Psoas muscle (tissue), 7 donors: ENCODE measurements at regions not wholly inside any gene's neighbourhood (a gene's known extent, or its start where the extent isn't known, plus 50 kb on each side); places are given as distances from the start of the nearest gene placed in this dataset.

Experiments
- ATAC-seq, 4 donors: fragments of 200-7000 bp; cut with Tn5 transposase; one replicate each; pipeline ENCODE4 v1.9.1; 2020; ENCODE audit warnings: moderate library complexity in 3 of 4, mild to moderate bottlenecking in 2 of 4
- DNase-seq, 2 donors: peaks; one replicate each; pipeline ENCODE4 v3.0.0-alpha.2; 2020
- H3K27ac ChIP-seq: fragments of 200-600 bp; one replicate; pipeline ENCODE4 v1.8.0; 2022
- H3K27me3 ChIP-seq, 3 donors: fragments of 200-600 bp in 1 of 3; one replicate each; pipeline versions ENCODE4 v1.6.1 to v1.8.0; 2013 to 2022; ENCODE audit warnings: low read length in 2 of 3, mild to moderate bottlenecking in 2 of 3, moderate library complexity in 1 of 3; ENCODE audit not compliant: insufficient read depth in 3 of 3
- H3K36me3 ChIP-seq, 2 donors: fragments of 200-600 bp in 1 of 2; one replicate each; pipeline versions ENCODE4 v1.6.1 to v1.8.0; 2013 to 2022; ENCODE audit warnings: low read depth in 1 of 2, mild to moderate bottlenecking in 1 of 2, moderate library complexity in 1 of 2; ENCODE audit not compliant: insufficient read depth in 1 of 2
- H3K4me1 ChIP-seq: fragments of 200-600 bp; one replicate; pipeline ENCODE4 v1.8.0; 2022
- H3K4me3 ChIP-seq: fragments of 200-600 bp; one replicate; pipeline ENCODE4 v1.8.0; 2022; ENCODE audit warnings: mild to moderate bottlenecking
- H3K9me3 ChIP-seq: fragments of 200-600 bp; one replicate; pipeline ENCODE4 v1.8.0; 2022
- WGBS, 3 donors: extraction: QIAGEN DNeasy Blood & Tissue Kit; methylation state at CpG; one replicate each; pipeline versions ENCODE4 v1.1.6 to v1.1.7; 2013; 5-methylcytosine and 5-hydroxymethylcytosine counted together
- intact Hi-C, 2 donors: fragments of 100-400 bp; cut with DNase I; formaldehyde crosslinking; loops; one replicate each; pipeline versions ENCODE4 v1.11.0 to v1.14.2; 2022
- TF ChIP-seq, protein P1 (sequence below): fragments of 200-600 bp; IDR thresholded peaks from one replicate; pipeline ENCODE4 v1.8.0; 2022; ENCODE audit warnings: antibody characterized with exemption
- donor health status: healthy with polysubstance abuse.
- donor health status: DM: no; HTN: no; CAD: no; lungs with moderate emphysema.
- donor health status: Bipolar disorder and iron deficiency.
- donor health status: healthy.
- donor health status: DM: yes; HTN: yes; CAD: no.
- donor health status: DM: no; HTN: no; CAD: no.
- donor health status: DM: yes; HTN: yes; CAD: no.

DNA sequence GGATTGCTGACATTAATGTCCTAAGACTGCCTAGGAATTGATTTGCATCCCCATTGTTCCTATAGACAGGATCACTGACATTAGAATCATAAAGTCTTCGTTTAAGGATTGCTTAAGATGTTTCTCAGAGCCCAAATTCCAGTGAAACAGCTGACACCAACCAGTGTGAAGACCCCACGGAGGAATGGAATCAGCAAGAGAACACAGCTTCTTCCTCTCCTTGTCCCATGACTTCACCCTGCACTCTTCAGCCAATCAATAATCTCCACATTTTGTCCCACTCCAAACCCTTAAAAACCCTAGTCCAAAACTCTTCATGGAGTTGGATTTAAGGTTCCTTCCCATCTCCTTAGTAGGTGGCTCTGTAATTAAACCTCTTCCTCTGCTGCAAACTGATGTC, 157.0 kb upstream of the NDUFV2 start:
- TF ChIP-seq, protein P1, sequence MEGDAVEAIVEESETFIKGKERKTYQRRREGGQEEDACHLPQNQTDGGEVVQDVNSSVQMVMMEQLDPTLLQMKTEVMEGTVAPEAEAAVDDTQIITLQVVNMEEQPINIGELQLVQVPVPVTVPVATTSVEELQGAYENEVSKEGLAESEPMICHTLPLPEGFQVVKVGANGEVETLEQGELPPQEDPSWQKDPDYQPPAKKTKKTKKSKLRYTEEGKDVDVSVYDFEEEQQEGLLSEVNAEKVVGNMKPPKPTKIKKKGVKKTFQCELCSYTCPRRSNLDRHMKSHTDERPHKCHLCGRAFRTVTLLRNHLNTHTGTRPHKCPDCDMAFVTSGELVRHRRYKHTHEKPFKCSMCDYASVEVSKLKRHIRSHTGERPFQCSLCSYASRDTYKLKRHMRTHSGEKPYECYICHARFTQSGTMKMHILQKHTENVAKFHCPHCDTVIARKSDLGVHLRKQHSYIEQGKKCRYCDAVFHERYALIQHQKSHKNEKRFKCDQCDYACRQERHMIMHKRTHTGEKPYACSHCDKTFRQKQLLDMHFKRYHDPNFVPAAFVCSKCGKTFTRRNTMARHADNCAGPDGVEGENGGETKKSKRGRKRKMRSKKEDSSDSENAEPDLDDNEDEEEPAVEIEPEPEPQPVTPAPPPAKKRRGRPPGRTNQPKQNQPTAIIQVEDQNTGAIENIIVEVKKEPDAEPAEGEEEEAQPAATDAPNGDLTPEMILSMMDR: no peak
- Histone ChIP-seq H3K9me3 (no peaks in the 10 kb centered on the region), H3K4me1 (peaks cover 3% of the 10 kb centered on the region), H3K27me3 (peaks cover 0 to 11% (median 0%) of the 10 kb centered on the region in 3 donors), H3K4me3 (no peak overlapping the region), H3K27ac (no peak overlapping the region), H3K36me3 (no peaks in the 10 kb centered on the region)
- WGBS, 3 donors: 29 to 31% (median 30%) methylated on average over 2 of the region's 2 CpGs
- intact Hi-C loops: no loop called here
- ATAC-seq (no peak), DNase-seq (no peak)

DNA sequence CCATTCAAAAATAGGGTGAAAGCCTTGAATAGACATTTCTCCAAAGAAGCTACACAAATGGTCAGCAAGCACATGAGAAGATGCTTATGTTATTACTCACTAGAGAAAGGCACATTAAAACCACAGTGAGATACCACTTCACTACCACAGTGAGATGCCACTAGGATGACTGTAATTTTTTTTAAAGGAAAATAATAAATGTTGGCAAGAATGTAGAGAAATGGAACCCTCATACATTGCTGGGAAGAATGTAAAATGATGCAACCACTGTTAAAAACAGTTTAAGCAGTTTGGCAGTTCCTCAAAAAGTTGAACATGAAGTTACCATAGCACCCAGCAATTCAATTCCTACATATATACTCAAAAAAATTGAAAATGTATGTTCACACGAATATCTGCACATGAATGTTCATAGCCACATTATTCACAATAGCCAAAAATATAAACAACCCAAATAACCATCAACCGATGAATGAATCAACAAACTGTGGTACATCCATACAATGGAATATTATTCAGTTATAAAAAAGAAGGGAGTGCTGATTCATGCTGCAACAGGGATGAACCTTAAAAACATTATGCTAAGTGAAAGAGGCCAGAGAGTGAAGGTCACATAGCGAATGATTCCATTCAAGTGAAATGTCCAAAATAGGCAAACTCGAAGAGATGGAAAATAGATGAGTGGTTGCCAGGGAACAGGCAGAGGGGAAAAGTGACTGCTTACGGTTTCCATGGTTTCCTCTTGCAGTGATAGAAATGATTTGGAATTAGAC, 156.2 kb upstream of the NDUFV2 start:
- intact Hi-C loops: no loop called here
- peaks cover 3% of the 10 kb centered on the region for H3K4me1 ChIP-seq
- H3K27me3 ChIP-seq: peaks cover 0 to 13% (median 0%) of the 10 kb centered on the region in 3 donors
- no peaks in the 10 kb centered on the region for H3K36me3 ChIP-seq
- DNase-seq: no peak
- no peak overlapping the region for H3K27ac ChIP-seq
- TF ChIP-seq, protein P1: no peak
- no peak for ATAC-seq
- no peak overlapping the region for H3K4me3 ChIP-seq
- WGBS, 3 donors: 84 to 93% (median 86%) methylated on average over 5 of the region's 5 CpGs
- no peaks in the 10 kb centered on the region for H3K9me3 ChIP-seq

DNA sequence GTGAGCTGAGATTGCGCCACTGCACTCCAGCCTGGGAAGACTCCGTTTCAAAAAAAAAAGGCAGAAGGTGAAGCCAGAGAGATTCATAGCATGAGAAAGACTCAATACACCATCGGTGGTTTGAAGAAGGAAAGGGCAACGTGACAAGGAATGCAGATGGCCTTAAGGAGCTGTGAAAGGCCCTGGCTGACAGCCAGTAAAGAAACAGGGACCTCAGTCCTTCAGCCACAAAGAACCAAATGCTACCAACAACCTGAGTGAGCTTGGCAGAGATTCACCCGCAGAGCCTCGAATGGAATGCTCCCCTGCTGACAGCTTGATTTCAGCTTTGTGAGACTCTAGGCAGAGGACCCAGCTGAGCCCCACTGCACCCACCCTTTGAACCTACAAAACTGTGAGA, 154.9 kb upstream of the NDUFV2 start:
- TF ChIP-seq, protein P1: no peak
- Histone ChIP-seq H3K9me3 (no peaks in the 10 kb centered on the region), H3K4me3 (no peak overlapping the region), H3K27me3 (peaks cover 0 to 17% (median 0%) of the 10 kb centered on the region in 3 donors), H3K4me1 (peaks cover 3% of the 10 kb centered on the region), H3K36me3 (no peaks in the 10 kb centered on the region), H3K27ac (no peak overlapping the region)
- WGBS, 3 donors: 49 to 53% (median 52%) methylated on average over 6 of the region's 6 CpGs
- no peak for ATAC-seq
- no peak for DNase-seq
- intact Hi-C loops: no loop called here

DNA sequence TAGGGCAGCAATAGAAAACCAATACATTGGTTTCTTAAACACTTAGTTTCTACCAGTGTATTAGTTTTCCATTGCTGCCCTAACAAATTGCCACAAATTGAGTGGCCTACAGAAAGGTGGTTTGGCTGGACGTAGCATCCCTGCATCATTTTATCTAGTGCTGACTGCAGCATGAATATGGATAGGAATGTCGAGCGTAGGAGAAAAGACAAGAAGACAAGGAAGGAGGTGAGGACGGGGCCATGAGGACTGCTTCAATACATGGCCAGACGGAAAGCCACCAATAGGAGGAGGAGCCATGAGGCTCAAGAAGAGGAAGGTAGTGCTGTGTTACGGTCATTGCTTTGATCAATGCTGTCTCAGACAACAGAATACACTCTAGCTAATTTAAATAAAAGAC, 154.5 kb upstream of the NDUFV2 start:
- TF ChIP-seq, protein P1: no peak
- H3K9me3 ChIP-seq: no peaks in the 10 kb centered on the region
- H3K27me3 ChIP-seq: peaks cover 0 to 17% (median 0%) of the 10 kb centered on the region in 3 donors
- H3K36me3 ChIP-seq: no peaks in the 10 kb centered on the region
- 89 to 93% (median 90%) methylated on average over 6 of the region's 6 CpGs for WGBS, 3 donors
- no peak overlapping the region for H3K4me3 ChIP-seq
- no peak overlapping the region for H3K27ac ChIP-seq
- intact Hi-C loops: no loop called here
- ATAC-seq (no peak), DNase-seq (no peak)
- peaks cover 3% of the 10 kb centered on the region for H3K4me1 ChIP-seq
